ENCODE measurements at regions not wholly inside any gene's neighbourhood (a gene's known extent, or its start where the extent isn't known, plus 50 kb on each side); places are given as distances from the start of the nearest gene placed in this dataset.
"Not testable (repeated sequence)": the region's sequence is repeated elsewhere in the genome, so short reads cannot be mapped to it uniquely, and the experiment has no call there.

DNA sequence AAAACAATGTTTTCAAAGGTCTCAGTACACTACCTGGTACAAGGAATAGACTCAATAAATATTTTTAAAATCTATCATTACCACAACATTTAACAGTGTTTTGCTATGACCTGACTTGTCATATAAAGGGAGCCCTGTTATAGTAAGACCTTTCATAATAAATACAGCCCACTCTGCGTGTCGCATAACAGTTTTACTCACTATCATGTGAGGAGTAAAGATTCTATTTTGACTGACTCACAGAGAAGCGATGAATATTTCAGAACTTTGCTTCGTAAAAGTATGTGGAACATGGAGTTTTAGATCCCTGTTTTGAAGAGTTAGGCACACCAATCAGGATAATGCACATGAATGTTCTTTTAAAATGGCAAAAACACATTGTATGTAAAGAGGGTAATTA lies 531.2 kb downstream of the KCNA4 start:
- DNase-seq (ENCODE audit: low read depth in 2 of 2): no peak

- DNase-seq (ENCODE audit: low read depth in 2 of 2): no peak
Observed at GRCh38 chr11:29484548-29484947, 532.3 kb downstream of the KCNA4 start.

DNA sequence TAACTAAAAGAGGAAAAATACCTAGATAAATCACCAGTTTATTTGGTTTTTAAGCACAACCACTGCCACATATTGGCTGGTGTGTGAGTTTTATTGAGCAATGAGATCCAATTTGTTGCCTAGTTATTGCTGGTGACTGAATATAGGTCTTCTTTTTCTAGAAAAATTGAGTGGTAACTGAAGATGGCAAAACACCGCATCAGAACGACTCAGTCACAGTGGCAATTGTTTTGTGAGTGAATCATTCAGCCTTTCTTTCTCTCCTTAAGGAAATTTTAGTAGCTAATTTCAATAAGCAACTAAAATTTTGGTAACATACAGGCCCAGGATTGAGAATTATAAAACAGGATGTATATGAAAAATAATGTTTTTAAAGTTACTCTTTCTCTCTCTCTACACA lies 533.0 kb downstream of the KCNA4 start:
- no peak for DNase-seq (ENCODE audit: low read depth in 2 of 2)

- no peak for DNase-seq (ENCODE audit: low read depth in 2 of 2)
Observed at GRCh38 chr11:29482510-29482909, 534.3 kb downstream of the KCNA4 start.

GRCh38 chr11:29481738-29482137 lies 535.1 kb downstream of the KCNA4 start:
- no peak for DNase-seq (ENCODE audit: low read depth in 2 of 2)

- DNase-seq (ENCODE audit: low read depth in 2 of 2): no peak
Observed at GRCh38 chr11:29480981-29481380, 535.8 kb downstream of the KCNA4 start.

DNA sequence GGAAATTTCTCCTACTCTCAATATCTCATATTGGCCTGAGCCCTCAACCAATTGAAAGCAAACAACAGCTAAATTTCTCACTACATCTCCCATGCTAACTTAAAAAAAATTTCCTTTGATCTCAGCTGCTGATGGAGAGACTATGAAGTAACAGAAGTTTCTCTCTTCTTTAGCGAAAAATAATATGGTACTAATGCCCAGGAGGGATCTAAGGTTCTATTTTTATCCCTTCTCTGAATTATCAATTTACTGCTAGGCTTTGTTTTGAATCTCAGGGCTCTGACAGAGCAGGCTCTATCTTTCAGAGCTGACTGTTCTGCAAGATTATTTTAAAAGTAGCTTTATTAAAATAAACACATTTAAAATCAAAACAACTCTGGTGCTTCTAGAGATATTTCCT lies 558.6 kb downstream of the KCNA4 start:
- DNase-seq (ENCODE audit: low read depth in 2 of 2): no peak

GRCh38 chr11:29452146-29452545 lies 564.7 kb downstream of the KCNA4 start:
- no peak for DNase-seq (ENCODE audit: low read depth in 2 of 2)

GRCh38 chr11:29449281-29450074 lies 567.4 kb downstream of the KCNA4 start:
- DNase-seq (ENCODE audit: low read depth in 2 of 2): no peak

GRCh38 chr11:29448246-29448877 lies 568.5 kb downstream of the KCNA4 start:
- DNase-seq (ENCODE audit: low read depth in 2 of 2): no peak

GRCh38 chr11:29447821-29448220 lies 569.0 kb downstream of the KCNA4 start:
- no peak for DNase-seq (ENCODE audit: low read depth in 2 of 2)

DNA sequence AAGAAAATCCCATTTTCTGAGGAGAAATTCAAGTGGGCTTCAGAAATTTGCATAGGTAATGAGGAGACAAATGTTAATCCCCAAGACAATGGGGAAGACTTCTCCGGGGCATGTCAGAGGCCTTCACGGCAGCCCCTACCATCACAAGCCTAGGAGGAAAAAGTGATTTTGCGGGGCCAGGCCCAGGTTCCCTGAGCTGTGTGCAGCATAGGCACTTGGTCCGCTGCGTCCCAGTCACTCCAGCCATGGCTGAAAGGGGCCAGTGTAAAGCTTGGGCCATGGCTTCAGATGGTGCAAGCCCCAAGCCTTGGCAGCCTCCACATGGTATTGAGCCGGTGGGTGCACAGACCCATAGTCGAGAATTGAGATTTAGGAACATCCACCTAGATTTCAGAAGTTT lies 570.7 kb downstream of the KCNA4 start:
- no peak for DNase-seq (ENCODE audit: low read depth in 2 of 2)

DNA sequence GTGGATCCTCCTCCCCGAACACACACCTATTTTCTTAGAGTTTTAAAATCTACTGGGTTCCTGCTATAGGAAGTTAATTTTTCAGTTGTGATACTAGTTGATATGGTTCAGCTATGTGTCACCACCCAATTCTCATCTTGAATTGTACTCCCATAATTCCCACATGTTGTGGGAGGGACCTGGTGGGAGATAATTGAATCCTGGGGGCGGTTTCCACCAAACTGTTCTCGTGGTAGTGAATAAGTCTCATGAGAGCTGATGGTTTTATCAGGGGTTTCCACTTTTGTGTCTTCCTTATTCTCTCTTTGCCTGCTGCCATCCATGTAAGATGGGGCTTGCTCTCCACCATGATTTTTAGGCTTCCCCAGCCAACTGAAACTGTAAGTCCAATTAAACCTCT lies 571.6 kb downstream of the KCNA4 start:
- DNase-seq (ENCODE audit: low read depth in 2 of 2): not testable (repeated sequence)

GRCh38 chr11:29438815-29439214 lies 578.0 kb downstream of the KCNA4 start:
- no peak for DNase-seq (ENCODE audit: low read depth in 2 of 2)

- no peak for DNase-seq (ENCODE audit: low read depth in 2 of 2)
Observed at GRCh38 chr11:29435421-29435820, 581.4 kb downstream of the KCNA4 start.

DNA sequence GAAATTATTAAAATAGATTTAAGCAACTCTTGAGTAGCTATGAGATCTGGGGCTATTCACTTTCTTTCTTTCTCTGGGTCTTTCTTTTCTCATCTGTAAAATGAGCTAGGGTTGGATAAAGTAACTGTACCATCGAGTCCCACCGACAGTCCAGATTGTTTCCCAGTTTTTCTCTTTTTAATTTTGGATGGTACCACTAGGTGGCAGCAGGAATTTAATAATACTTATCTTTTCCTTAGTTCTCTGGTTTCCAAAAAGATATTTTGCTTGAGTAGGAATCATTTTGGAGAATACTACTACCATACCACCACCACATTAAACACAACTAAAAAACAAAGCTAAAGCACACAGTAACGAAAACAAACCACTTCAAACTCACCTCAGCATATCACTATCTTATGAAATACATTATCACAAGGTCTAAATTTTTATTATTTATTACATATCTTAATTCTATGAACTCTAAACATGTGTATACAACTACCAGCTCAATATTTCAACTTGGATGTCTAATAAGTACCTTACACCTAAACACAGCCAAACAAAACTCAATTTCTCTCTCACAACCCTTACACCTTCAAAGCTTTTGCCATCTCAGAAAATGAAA lies 584.0 kb downstream of the KCNA4 start:
- DNase-seq (ENCODE audit: low read depth in 2 of 2): no peak

GRCh38 chr11:29405305-29405704 lies 611.5 kb downstream of the KCNA4 start:
- DNase-seq (ENCODE audit: low read depth in 2 of 2): no peak

GRCh38 chr11:29395555-29396072 lies 621.2 kb downstream of the KCNA4 start:
- no peak for DNase-seq (ENCODE audit: low read depth in 2 of 2)

- no peak for DNase-seq (ENCODE audit: low read depth in 2 of 2)
Observed at GRCh38 chr11:29389793-29390192, 627.0 kb downstream of the KCNA4 start.

DNA sequence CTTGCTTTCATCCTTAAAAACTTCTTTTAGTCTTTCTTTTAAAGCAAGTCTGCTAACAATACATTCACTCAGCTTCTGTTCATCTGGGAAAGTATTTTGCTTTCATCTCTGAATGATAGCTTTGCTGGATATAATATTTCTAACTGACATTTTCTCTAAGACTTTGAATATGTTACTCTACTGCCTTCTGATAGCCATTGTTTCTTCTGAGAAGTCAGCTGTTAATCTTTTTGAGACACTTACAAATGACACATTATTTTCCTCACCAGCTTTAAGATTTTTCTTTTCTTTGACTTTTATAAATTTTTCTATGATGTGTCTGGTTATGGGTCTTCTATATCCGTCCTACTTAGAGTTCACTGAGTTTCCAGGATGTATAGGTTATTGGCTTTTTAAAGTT lies 643.1 kb downstream of the KCNA4 start:
- DNase-seq (ENCODE audit: low read depth in 2 of 2): no peak

- no peak for DNase-seq (ENCODE audit: low read depth in 2 of 2)
Observed at GRCh38 chr11:29368126-29368525, 648.7 kb downstream of the KCNA4 start.

GRCh38 chr11:29364006-29364405 lies 652.8 kb downstream of the KCNA4 start:
- DNase-seq (ENCODE audit: low read depth in 2 of 2): no peak

- DNase-seq (ENCODE audit: low read depth in 2 of 2): no peak
Observed at GRCh38 chr11:29361369-29361768, 655.5 kb downstream of the KCNA4 start.
